HG03175 (cell line): ENCODE measurements at regions not wholly inside any gene's neighbourhood (a gene's known extent, or its start where the extent isn't known, plus 50 kb on each side); places are given as distances from the start of the nearest gene placed in this dataset.

ENCODE experiments used
- ATAC-seq: cut with Tn5 transposase; IDR thresholded peaks from one replicate; pipeline ENCODE4 v1.9.1; 2021; ENCODE audit warnings: mild to moderate bottlenecking, moderate library complexity; ENCODE audit not compliant: unreplicated experiment

- ATAC-seq, result no peak
These were observed 502.9 kb upstream of the STXBP6 start for GRCh38 chr14:25552826-25553225.

- no peak for ATAC-seq
These were observed 501.7 kb upstream of the STXBP6 start for GRCh38 chr14:25551674-25552073.

- no peak for ATAC-seq
These were observed 496.9 kb upstream of the STXBP6 start for GRCh38 chr14:25546826-25547225.

GRCh38 chr14:25537846-25538455 is 488.0 kb upstream of the STXBP6 start:
- no peak for ATAC-seq

- no peak for ATAC-seq
These were observed 476.3 kb upstream of the STXBP6 start for GRCh38 chr14:25526290-25526689.

- no peak for ATAC-seq
These were observed 473.0 kb upstream of the STXBP6 start for GRCh38 chr14:25522926-25523325.

- ATAC-seq, result no peak
These were observed 472.2 kb upstream of the STXBP6 start for GRCh38 chr14:25522116-25522515.

GRCh38 chr14:25521616-25522015 is 471.7 kb upstream of the STXBP6 start:
- no peak for ATAC-seq

- no peak for ATAC-seq
These were observed 470.9 kb upstream of the STXBP6 start for GRCh38 chr14:25520821-25521220.

GRCh38 chr14:25518364-25518763 is 468.4 kb upstream of the STXBP6 start:
- ATAC-seq, result no peak

- no peak for ATAC-seq
These were observed 466.9 kb upstream of the STXBP6 start for GRCh38 chr14:25516838-25517237.

GRCh38 chr14:25508845-25509244 is 458.9 kb upstream of the STXBP6 start:
- no peak for ATAC-seq

GRCh38 chr14:25501749-25502148 is 451.8 kb upstream of the STXBP6 start:
- ATAC-seq, result no peak

- ATAC-seq, result no peak
These were observed 439.0 kb upstream of the STXBP6 start for GRCh38 chr14:25488961-25489360.

GRCh38 chr14:25485381-25485780 is 435.4 kb upstream of the STXBP6 start:
- no peak for ATAC-seq

GRCh38 chr14:25484906-25485305 is 435.0 kb upstream of the STXBP6 start:
- no peak for ATAC-seq

GRCh38 chr14:25484235-25484634 is 434.3 kb upstream of the STXBP6 start:
- ATAC-seq, result no peak

GRCh38 chr14:25477316-25478098 is 427.6 kb upstream of the STXBP6 start:
- ATAC-seq, result no peak

GRCh38 chr14:25472700-25473099 is 422.8 kb upstream of the STXBP6 start:
- ATAC-seq, result no peak

- no peak for ATAC-seq
These were observed 414.8 kb upstream of the STXBP6 start for GRCh38 chr14:25464772-25465171.

- no peak for ATAC-seq
These were observed 414.1 kb upstream of the STXBP6 start for GRCh38 chr14:25464078-25464477.

GRCh38 chr14:25463480-25463879 is 413.5 kb upstream of the STXBP6 start:
- no peak for ATAC-seq

- ATAC-seq, result no peak
These were observed 411.8 kb upstream of the STXBP6 start for GRCh38 chr14:25461780-25462179.
